Activated naive CD4-positive, alpha-beta T cell treated with anti-CD3 and anti-CD28 coated beads for 36 hours (primary cell): ENCODE measurements at regions not wholly inside any gene's neighbourhood (a gene's known extent, or its start where the extent isn't known, plus 50 kb on each side); places are given as distances from the start of the nearest gene placed in this dataset.

Experiments used
- CTCF ChIA-PET: fragments of 350-600 bp; sonication (Branson Sonifier 250); formaldehyde crosslinking; loops from one replicate; lab custom pipeline; 2021; ENCODE audit warnings: antibody characterized with exemption; lab: Charles Lee
- DNase-seq: peaks from one replicate; pipeline ENCODE4 v3.0.0-alpha.2; 2020
- H3K27ac Mint-ChIP-seq: one replicate; pipeline ENCODE4 v1.8.0; 2021; ENCODE audit warnings: mild to moderate bottlenecking, mixed read lengths
- H3K27me3 Mint-ChIP-seq: one replicate; pipeline ENCODE4 v1.8.0; 2021; ENCODE audit warnings: low read depth, mixed read lengths
- H3K36me3 Mint-ChIP-seq: one replicate; pipeline ENCODE4 v1.8.0; 2021; ENCODE audit warnings: low read depth, mixed read lengths
- H3K4me1 Mint-ChIP-seq: one replicate; pipeline ENCODE4 v1.8.0; 2021; ENCODE audit warnings: low read depth, mixed read lengths
- H3K4me3 Mint-ChIP-seq: one replicate; pipeline ENCODE4 v1.8.0; 2021; ENCODE audit warnings: mild to moderate bottlenecking, moderate library complexity, mixed read lengths
- H3K9me3 Mint-ChIP-seq: one replicate; pipeline ENCODE4 v1.8.0; 2021; ENCODE audit warnings: mixed read lengths
- intact Hi-C: fragments of 100-400 bp; cut with micrococcal nuclease; formaldehyde crosslinking; loops from one replicate; pipeline ENCODE4 v1.15.1; 2023

- no peaks in the 10 kb centered on the region for H3K36me3 Mint-ChIP-seq
- peaks cover 5% of the 10 kb centered on the region for H3K27me3 Mint-ChIP-seq
- CTCF ChIA-PET = interaction anchor here (0.6 to 5.5 kb wide), 26 partner anchors 8 to 748 kb away, joined by 3 to 94 read pairs (median 4); partner anchors contain the start of gene PCSK1
- no peak overlapping the region for H3K4me3 Mint-ChIP-seq
- no peak for DNase-seq
- no peaks in the 10 kb centered on the region for H3K9me3 Mint-ChIP-seq
- H3K27ac Mint-ChIP-seq = no peak overlapping the region
- H3K4me1 Mint-ChIP-seq = peaks cover 10% of the 10 kb centered on the region
- intact Hi-C loops = loop anchor here (1.0 to 5.0 kb wide), 7 partner anchors 62 to 819 kb away; partner anchors contain the start of gene PCSK1
Measured at GRCh38 chr5:96601200-96601599, 61.0 kb upstream of the CAST start.

DNA sequence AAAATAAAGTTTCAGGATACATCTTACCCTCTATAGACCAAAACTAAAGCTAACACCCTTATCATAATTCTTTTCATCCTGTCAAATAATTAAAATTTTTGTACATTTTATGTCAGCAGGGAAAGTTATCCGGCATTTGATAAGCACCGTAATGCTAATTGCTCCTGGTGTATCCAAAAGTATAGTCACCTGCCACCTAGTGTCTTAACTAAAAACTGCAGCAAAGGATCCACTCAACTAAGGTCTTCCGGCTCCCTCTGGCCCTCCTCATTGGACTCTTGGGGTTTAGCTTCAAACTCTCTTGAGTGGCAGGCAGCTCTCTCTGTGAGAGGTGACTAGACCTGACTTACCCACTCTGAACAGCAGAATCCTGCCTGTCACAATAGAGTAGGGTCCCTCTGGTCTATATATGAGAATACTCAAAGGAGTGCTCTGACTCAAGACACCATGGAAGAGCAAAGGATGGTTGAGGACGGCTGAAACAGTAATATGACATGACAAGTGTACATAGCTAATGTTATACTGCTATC is 60.4 kb upstream of the CAST start:
- CTCF ChIA-PET = interaction anchor here (0.6 to 5.5 kb wide), 33 partner anchors 8 to 954 kb away, joined by 3 to 94 read pairs (median 4); partner anchors contain the start of gene PCSK1
- Mint-ChIP-seq H3K27me3 (peaks cover 5% of the 10 kb centered on the region), H3K4me1 (peaks cover 10% of the 10 kb centered on the region), H3K4me3 (no peak overlapping the region), H3K36me3 (no peaks in the 10 kb centered on the region), H3K9me3 (no peaks in the 10 kb centered on the region), H3K27ac (no peak overlapping the region)
- intact Hi-C loops = loop anchor here (1.0 to 5.0 kb wide), 7 partner anchors 63 to 819 kb away; partner anchors contain the start of gene PCSK1
- DNase-seq = peak; percentile 68

DNA sequence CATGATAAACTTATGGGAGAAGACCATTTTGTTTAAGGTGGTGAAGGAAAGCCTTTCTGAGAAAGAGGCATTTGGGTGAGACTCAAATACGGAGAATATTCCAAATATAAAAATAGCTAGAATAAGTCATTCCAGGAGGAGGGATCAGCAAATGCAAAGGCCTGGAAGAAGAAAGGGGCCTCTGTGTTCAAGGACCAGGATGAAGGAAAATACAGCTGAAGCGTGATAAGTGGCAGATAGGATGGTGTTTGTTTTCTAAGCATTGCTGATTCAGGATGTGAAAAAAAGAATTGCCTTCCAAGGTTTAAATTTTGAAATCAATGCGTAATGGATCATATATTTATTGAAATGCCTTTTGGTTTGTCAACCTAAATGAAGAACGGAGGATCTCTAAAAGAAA is 59.4 kb upstream of the CAST start:
- Mint-ChIP-seq H3K27me3 (peaks cover 5% of the 10 kb centered on the region), H3K4me3 (no peak overlapping the region), H3K27ac (no peak overlapping the region), H3K4me1 (peaks cover 3% of the 10 kb centered on the region), H3K9me3 (no peaks in the 10 kb centered on the region), H3K36me3 (no peaks in the 10 kb centered on the region)
- DNase-seq = no peak
- CTCF ChIA-PET = interaction anchor here (0.8 to 5.5 kb wide), 13 partner anchors 9 to 746 kb away, joined by 3 to 94 read pairs (median 4); no protein-coding TSS in a partner anchor
- intact Hi-C loops = loop anchor here (5.0 kb wide), 2 partner anchors 170 to 820 kb away; partner anchors contain the start of gene PCSK1

DNA sequence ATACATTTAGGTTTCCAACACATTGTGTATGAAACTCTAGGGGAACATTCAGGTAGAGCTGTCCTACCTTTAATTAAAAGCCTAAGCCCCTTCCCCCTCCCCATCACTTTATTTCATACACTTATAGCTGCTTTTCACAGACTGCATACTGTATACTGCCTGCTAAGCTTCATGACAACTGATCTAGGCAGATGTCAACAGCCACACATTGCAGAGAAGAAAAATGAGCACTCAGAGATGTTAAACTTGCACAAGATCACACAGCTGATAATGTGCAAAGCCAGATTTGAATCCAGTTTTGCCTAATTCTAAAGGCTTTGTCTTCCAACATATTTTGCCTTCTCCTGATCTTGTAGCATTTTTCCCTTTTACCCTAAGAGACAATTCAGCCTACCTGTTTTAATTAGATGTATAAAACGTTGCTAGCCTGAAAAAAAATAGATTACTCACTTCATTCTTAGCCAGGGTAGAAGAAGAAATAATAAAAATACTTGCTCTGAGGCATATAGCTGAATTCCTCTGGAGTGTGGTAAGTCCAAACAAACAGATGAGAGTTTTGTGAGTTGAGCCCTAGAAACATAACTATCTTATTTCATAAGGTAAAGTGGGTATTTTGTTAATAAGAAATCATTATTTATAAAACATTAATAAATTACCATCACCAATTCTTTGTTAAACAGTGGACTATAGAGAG is 56.9 kb upstream of the CAST start:
- peaks cover 5% of the 10 kb centered on the region for H3K27me3 Mint-ChIP-seq
- CTCF ChIA-PET = interaction anchor here (1.4 to 2.1 kb wide), 2 partner anchors 209 to 260 kb away, joined by 3 to 9 read pairs; no protein-coding TSS in a partner anchor
- H3K4me1 Mint-ChIP-seq = no peaks in the 10 kb centered on the region
- H3K9me3 Mint-ChIP-seq = no peaks in the 10 kb centered on the region
- H3K4me3 Mint-ChIP-seq = no peak overlapping the region
- H3K36me3 Mint-ChIP-seq = no peaks in the 10 kb centered on the region
- no peak overlapping the region for H3K27ac Mint-ChIP-seq
- intact Hi-C loops = no loop called here
- DNase-seq = no peak

GRCh38 chr5:96609369-96609768 is 52.8 kb upstream of the CAST start:
- H3K4me3 Mint-ChIP-seq = no peak overlapping the region
- CTCF ChIA-PET = interaction anchor here (0.7 to 0.9 kb wide), 2 partner anchors 264 to 299 kb away, joined by 3 read pairs; no protein-coding TSS in a partner anchor
- H3K27me3 Mint-ChIP-seq = peaks cover 5% of the 10 kb centered on the region
- DNase-seq = no peak
- intact Hi-C loops = no loop called here
- H3K36me3 Mint-ChIP-seq = no peaks in the 10 kb centered on the region
- peaks cover 4% of the 10 kb centered on the region for H3K4me1 Mint-ChIP-seq
- H3K9me3 Mint-ChIP-seq = no peaks in the 10 kb centered on the region
- H3K27ac Mint-ChIP-seq = no peak overlapping the region

DNA sequence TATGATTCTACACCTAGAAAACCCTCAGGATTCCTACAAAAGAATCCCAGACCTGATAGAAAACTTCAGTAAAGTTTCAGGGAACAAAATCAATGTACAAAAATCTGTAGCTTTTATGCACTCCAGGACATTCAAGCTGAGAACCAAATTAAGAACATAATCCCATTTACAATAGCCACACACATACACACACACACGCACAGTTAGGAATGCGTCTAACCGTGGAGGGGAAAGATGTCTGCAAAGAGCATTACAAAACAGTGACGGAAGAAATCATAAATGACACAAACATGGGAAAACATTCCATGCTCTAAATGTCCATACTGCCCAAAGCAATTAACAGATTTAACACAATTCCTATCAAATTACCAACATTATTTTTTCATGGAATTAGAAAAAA is 51.4 kb upstream of the CAST start:
- DNase-seq = no peak
- H3K9me3 Mint-ChIP-seq = no peaks in the 10 kb centered on the region
- H3K36me3 Mint-ChIP-seq = no peaks in the 10 kb centered on the region
- H3K4me1 Mint-ChIP-seq = peaks cover 4% of the 10 kb centered on the region
- no peak overlapping the region for H3K4me3 Mint-ChIP-seq
- H3K27me3 Mint-ChIP-seq = peaks cover 5% of the 10 kb centered on the region
- intact Hi-C loops = loop anchor here (5.0 to 10.0 kb wide), 3 partner anchors 142 to 532 kb away; partner anchors contain the start of gene LIX1
- CTCF ChIA-PET = no interaction called here
- H3K27ac Mint-ChIP-seq = no peak overlapping the region

- CTCF ChIA-PET = no interaction called here
- peaks cover 4% of the 10 kb centered on the region for H3K4me1 Mint-ChIP-seq
- no peaks in the 10 kb centered on the region for H3K36me3 Mint-ChIP-seq
- peaks cover 5% of the 10 kb centered on the region for H3K27me3 Mint-ChIP-seq
- intact Hi-C loops = loop anchor here (5.0 to 10.0 kb wide), 3 partner anchors 140 to 530 kb away; partner anchors contain the start of gene LIX1
- H3K27ac Mint-ChIP-seq = no peak overlapping the region
- H3K9me3 Mint-ChIP-seq = no peaks in the 10 kb centered on the region
- H3K4me3 Mint-ChIP-seq = no peak overlapping the region
- no peak for DNase-seq
Measured at GRCh38 chr5:96611946-96612345, 50.2 kb upstream of the CAST start.
